HepG2 (cell line): ENCODE measurements at regions not wholly inside any gene's neighbourhood (a gene's known extent, or its start where the extent isn't known, plus 50 kb on each side); places are given as distances from the start of the nearest gene placed in this dataset.

Experiments
- CHCHD3 ChIP-seq: sonication (generic); formaldehyde crosslinking; IDR thresholded peaks from 2 replicates; pipeline ENCODE4 v1.8.0; 2022; ENCODE audit warnings: mild to moderate bottlenecking, missing genetic modification reagents, moderate library complexity
- ETV6 ChIP-seq: sonication (generic); formaldehyde crosslinking; conservative IDR thresholded peaks from 2 replicates; pipeline ENCODE4 v1.4.0; 2020; ENCODE audit warnings: missing genetic modification reagents
- NFATC3 ChIP-seq: sonication (generic); formaldehyde crosslinking; IDR thresholded peaks from 2 replicates; pipeline ENCODE4 v1.5.1; 2020; ENCODE audit warnings: mild to moderate bottlenecking, missing genetic modification reagents
- ZFP82 ChIP-seq: sonication (generic); formaldehyde crosslinking; IDR thresholded peaks from 2 replicates; pipeline ENCODE4 v1.5.1; 2020; ENCODE audit warnings: mild to moderate bottlenecking, missing genetic modification reagents, borderline replicate concordance
- ZNF230 ChIP-seq: sonication (generic); formaldehyde crosslinking; IDR thresholded peaks from 2 replicates; pipeline ENCODE4 v1.4.0; 2020; ENCODE audit warnings: mild to moderate bottlenecking, missing genetic modification reagents
- TF ChIP-seq, protein P1 (sequence below): sonication (generic); formaldehyde crosslinking; IDR thresholded peaks from 2 replicates; pipeline ENCODE4 v1.5.0; 2020; ENCODE audit warnings: mild to moderate bottlenecking, missing genetic modification reagents
- TF ChIP-seq, protein P2 (sequence below): sonication (generic); formaldehyde crosslinking; IDR thresholded peaks from 2 replicates; pipeline ENCODE4 v1.5.0; 2020; ENCODE audit warnings: missing genetic modification reagents
- TF ChIP-seq, protein P3 (sequence below): sonication (generic); formaldehyde crosslinking; IDR thresholded peaks from 2 replicates; pipeline ENCODE4 v1.5.1; 2020; ENCODE audit warnings: missing genetic modification reagents, mild to moderate bottlenecking, borderline replicate concordance
- TF ChIP-seq, protein P4 (sequence below): sonication (generic); formaldehyde crosslinking; IDR thresholded peaks from 2 replicates; pipeline ENCODE4 v1.4.0; 2020; ENCODE audit warnings: missing genetic modification reagents, borderline replicate concordance

DNA sequence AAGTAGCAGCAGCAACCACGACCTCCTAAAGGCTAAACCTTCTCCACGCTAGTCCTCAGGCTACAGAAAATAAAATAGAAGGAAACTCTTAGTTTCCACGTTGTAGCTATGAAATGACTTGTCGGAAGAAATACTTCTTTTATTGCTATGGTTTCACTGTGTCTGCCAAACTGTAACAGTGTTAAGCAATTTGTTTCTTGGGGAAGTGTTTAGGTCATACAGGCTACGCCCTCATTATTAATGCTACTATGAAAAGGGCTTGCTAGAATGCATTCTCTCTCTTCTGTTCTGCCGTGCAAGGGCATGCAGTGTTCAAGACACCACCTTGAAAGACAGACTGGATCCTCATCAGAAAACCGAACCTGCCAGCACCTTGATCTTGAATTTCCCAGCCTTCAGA is 462.7 kb downstream of the PLOD2 start (continued):
- TF ChIP-seq, protein P1, sequence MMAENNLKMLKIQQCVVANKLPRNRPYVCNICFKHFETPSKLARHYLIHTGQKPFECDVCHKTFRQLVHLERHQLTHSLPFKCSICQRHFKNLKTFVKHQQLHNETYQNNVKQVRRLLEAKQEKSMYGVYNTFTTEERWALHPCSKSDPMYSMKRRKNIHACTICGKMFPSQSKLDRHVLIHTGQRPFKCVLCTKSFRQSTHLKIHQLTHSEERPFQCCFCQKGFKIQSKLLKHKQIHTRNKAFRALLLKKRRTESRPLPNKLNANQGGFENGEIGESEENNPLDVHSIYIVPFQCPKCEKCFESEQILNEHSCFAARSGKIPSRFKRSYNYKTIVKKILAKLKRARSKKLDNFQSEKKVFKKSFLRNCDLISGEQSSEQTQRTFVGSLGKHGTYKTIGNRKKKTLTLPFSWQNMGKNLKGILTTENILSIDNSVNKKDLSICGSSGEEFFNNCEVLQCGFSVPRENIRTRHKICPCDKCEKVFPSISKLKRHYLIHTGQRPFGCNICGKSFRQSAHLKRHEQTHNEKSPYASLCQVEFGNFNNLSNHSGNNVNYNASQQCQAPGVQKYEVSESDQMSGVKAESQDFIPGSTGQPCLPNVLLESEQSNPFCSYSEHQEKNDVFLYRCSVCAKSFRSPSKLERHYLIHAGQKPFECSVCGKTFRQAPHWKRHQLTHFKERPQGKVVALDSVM (CRISPR knock-in tag): no peak
- TF ChIP-seq NFATC3 (CRISPR knock-in tag): no peak
- no peak for TF ChIP-seq ETV6 (CRISPR knock-in tag)
- TF ChIP-seq, protein P2, sequence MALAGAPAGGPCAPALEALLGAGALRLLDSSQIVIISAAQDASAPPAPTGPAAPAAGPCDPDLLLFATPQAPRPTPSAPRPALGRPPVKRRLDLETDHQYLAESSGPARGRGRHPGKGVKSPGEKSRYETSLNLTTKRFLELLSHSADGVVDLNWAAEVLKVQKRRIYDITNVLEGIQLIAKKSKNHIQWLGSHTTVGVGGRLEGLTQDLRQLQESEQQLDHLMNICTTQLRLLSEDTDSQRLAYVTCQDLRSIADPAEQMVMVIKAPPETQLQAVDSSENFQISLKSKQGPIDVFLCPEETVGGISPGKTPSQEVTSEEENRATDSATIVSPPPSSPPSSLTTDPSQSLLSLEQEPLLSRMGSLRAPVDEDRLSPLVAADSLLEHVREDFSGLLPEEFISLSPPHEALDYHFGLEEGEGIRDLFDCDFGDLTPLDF (CRISPR knock-in tag): no peak
- no peak for TF ChIP-seq ZNF230
- TF ChIP-seq CHCHD3 (CRISPR knock-in tag): no peak
- TF ChIP-seq ZFP82 (CRISPR knock-in tag): no peak
- TF ChIP-seq, protein P3, sequence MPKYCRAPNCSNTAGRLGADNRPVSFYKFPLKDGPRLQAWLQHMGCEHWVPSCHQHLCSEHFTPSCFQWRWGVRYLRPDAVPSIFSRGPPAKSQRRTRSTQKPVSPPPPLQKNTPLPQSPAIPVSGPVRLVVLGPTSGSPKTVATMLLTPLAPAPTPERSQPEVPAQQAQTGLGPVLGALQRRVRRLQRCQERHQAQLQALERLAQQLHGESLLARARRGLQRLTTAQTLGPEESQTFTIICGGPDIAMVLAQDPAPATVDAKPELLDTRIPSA (CRISPR knock-in tag): no peak
- TF ChIP-seq, protein P4, sequence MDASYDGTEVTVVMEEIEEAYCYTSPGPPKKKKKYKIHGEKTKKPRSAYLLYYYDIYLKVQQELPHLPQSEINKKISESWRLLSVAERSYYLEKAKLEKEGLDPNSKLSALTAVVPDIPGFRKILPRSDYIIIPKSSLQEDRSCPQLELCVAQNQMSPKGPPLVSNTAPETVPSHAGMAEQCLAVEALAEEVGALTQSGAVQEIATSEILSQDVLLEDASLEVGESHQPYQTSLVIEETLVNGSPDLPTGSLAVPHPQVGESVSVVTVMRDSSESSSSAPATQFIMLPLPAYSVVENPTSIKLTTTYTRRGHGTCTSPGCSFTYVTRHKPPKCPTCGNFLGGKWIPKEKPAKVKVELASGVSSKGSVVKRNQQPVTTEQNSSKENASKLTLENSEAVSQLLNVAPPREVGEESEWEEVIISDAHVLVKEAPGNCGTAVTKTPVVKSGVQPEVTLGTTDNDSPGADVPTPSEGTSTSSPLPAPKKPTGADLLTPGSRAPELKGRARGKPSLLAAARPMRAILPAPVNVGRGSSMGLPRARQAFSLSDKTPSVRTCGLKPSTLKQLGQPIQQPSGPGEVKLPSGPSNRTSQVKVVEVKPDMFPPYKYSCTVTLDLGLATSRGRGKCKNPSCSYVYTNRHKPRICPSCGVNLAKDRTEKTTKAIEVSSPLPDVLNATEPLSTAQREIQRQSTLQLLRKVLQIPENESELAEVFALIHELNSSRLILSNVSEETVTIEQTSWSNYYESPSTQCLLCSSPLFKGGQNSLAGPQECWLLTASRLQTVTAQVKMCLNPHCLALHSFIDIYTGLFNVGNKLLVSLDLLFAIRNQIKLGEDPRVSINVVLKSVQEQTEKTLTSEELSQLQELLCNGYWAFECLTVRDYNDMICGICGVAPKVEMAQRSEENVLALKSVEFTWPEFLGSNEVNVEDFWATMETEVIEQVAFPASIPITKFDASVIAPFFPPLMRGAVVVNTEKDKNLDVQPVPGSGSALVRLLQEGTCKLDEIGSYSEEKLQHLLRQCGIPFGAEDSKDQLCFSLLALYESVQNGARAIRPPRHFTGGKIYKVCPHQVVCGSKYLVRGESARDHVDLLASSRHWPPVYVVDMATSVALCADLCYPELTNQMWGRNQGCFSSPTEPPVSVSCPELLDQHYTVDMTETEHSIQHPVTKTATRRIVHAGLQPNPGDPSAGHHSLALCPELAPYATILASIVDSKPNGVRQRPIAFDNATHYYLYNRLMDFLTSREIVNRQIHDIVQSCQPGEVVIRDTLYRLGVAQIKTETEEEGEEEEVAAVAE (CRISPR knock-in tag): no peak
